ENCODE measurements at regions not wholly inside any gene's neighbourhood (a gene's known extent, or its start where the extent isn't known, plus 50 kb on each side); places are given as distances from the start of the nearest gene placed in this dataset.

- Histone ChIP-seq H3K4me2 (no peak overlapping the region), H3F3A (ENCODE audit: insufficient read depth, low read depth) (no peaks in the 10 kb centered on the region), H3K9me3 (ENCODE audit: insufficient read depth, low read depth) (no peaks in the 10 kb centered on the region), H3K27me3 (ENCODE audit: insufficient read depth, low read depth) (no peaks in the 10 kb centered on the region), H4K20me1 (ENCODE audit: insufficient read depth) (no peaks in the 10 kb centered on the region), H3K4me1 (replicated peaks; ENCODE audit: insufficient read depth) (no peaks in the 10 kb centered on the region), H3K79me2 (ENCODE audit: low read depth) (no peaks in the 10 kb centered on the region), H2AFZ (no peak overlapping the region), H3K36me3 (ENCODE audit: low read depth) (no peaks in the 10 kb centered on the region), H3K27ac (no peak overlapping the region), H3K4me3 (no peak overlapping the region), H3K9me2 (ENCODE audit: insufficient read depth) (no peaks in the 10 kb centered on the region)
- no peak for DNase-seq
- CTCF ChIA-PET, result interaction anchor here (0.6 kb wide), 1 partner anchor 278 kb away, joined by 3 read pairs; no protein-coding TSS in a partner anchor
- POLR2A ChIA-PET (ENCODE audit: unreplicated experiment), result no interaction called here
- BruUV-seq (replicated peaks), result no TSS peak
- intact Hi-C loops (cut with micrococcal nuclease; ENCODE audit: unreplicated experiment), result no loop called here
- TF ChIP-seq EZH2 (IDR thresholded peaks at IDR 0.05; ENCODE audit: low read depth) (no peak), CTCF (conservative IDR thresholded peaks at IDR 0.05) (no peak)
Measured at GRCh38 chr3:76972624-76973296, 67.1 kb upstream of the ROBO2 start.

- TF ChIP-seq EZH2 (IDR thresholded peaks at IDR 0.05; ENCODE audit: low read depth) (no peak), CTCF (conservative IDR thresholded peaks at IDR 0.05) (no peak)
- ChIA-PET POLR2A (ENCODE audit: unreplicated experiment) (no interaction called here), CTCF (no interaction called here)
- no peak for DNase-seq
- Histone ChIP-seq H3F3A (ENCODE audit: insufficient read depth, low read depth) (no peaks in the 10 kb centered on the region), H3K79me2 (ENCODE audit: low read depth) (no peaks in the 10 kb centered on the region), H3K27me3 (ENCODE audit: insufficient read depth, low read depth) (no peaks in the 10 kb centered on the region), H3K4me2 (no peak overlapping the region), H3K9me2 (ENCODE audit: insufficient read depth) (no peaks in the 10 kb centered on the region), H2AFZ (no peak overlapping the region), H3K4me1 (replicated peaks; ENCODE audit: insufficient read depth) (no peaks in the 10 kb centered on the region), H3K36me3 (ENCODE audit: low read depth) (no peaks in the 10 kb centered on the region), H3K4me3 (no peak overlapping the region), H3K9me3 (ENCODE audit: insufficient read depth, low read depth) (no peaks in the 10 kb centered on the region), H4K20me1 (ENCODE audit: insufficient read depth) (no peaks in the 10 kb centered on the region), H3K27ac (no peak overlapping the region)
- intact Hi-C loops (cut with micrococcal nuclease; ENCODE audit: unreplicated experiment), result no loop called here
- BruUV-seq (replicated peaks), result no TSS peak
Measured at GRCh38 chr3:76976996-76977395, 62.9 kb upstream of the ROBO2 start.

- H4K20me1 ChIP-seq (ENCODE audit: insufficient read depth), result no peaks in the 10 kb centered on the region
- no peak overlapping the region for H3K4me3 ChIP-seq
- H3K9me3 ChIP-seq (ENCODE audit: insufficient read depth, low read depth), result no peaks in the 10 kb centered on the region
- H3K36me3 ChIP-seq (ENCODE audit: low read depth), result no peaks in the 10 kb centered on the region
- TF ChIP-seq EZH2 (IDR thresholded peaks at IDR 0.05; ENCODE audit: low read depth) (no peak), CTCF (conservative IDR thresholded peaks at IDR 0.05) (no peak)
- no peaks in the 10 kb centered on the region for H3K9me2 ChIP-seq (ENCODE audit: insufficient read depth)
- H2AFZ ChIP-seq, result no peak overlapping the region
- no peaks in the 10 kb centered on the region for H3K27me3 ChIP-seq (ENCODE audit: insufficient read depth, low read depth)
- no peaks in the 10 kb centered on the region for H3K4me1 ChIP-seq (replicated peaks; ENCODE audit: insufficient read depth)
- H3K4me2 ChIP-seq, result no peak overlapping the region
- POLR2A ChIA-PET (ENCODE audit: unreplicated experiment), result no interaction called here
- H3K27ac ChIP-seq, result no peak overlapping the region
- H3F3A ChIP-seq (ENCODE audit: insufficient read depth, low read depth), result no peaks in the 10 kb centered on the region
- no peak for DNase-seq
- CTCF ChIA-PET, result no interaction called here
- BruUV-seq (replicated peaks), result no TSS peak
- H3K79me2 ChIP-seq (ENCODE audit: low read depth), result no peaks in the 10 kb centered on the region
- intact Hi-C loops (cut with micrococcal nuclease; ENCODE audit: unreplicated experiment), result no loop called here
Measured at GRCh38 chr3:76985645-76986044, 54.3 kb upstream of the ROBO2 start.

Data from PC-9 (cell line).